K562 (cell line): ENCODE measurements at regions not wholly inside any gene's neighbourhood (a gene's known extent, or its start where the extent isn't known, plus 50 kb on each side); places are given as distances from the start of the nearest gene placed in this dataset.

Source experiments
- ATAC-seq: fragments of 200-7000 bp; cut with Tn5 transposase; 3 replicates; pipeline ENCODE4 v1.9.1; 2020; ENCODE audit warnings: moderate library complexity
- BruUV-seq: library from RNA; stranded (reverse); fragments of 400-500 nt; replicated peaks from 2 replicates; lab custom pipeline; 2021; lab: Mats Ljungman, UMichigan
- CTCF ChIA-PET: fragments of 300-600 bp; formaldehyde crosslinking; extraction: SDS; loops from one replicate; lab custom pipeline; 2021; ENCODE audit warnings: low intra/inter-chr PET ratio; lab: Yijun Ruan, JAX
- POLR2A ChIA-PET: fragments of 300-600, 350-650 bp; sonication (Branson Sonifier 250); formaldehyde crosslinking; extraction: SDS; loops from one replicate; lab custom pipeline; 2021; ENCODE audit warnings: antibody characterized with exemption, inconsistent platforms; lab: Yijun Ruan, JAX
- DNase-seq, 4 experiments: peaks; one replicate each; pipeline versions ENCODE4 v3.0.0 to v3.0.0-alpha.2; 2011 to 2018; ENCODE audit warnings: low spot score in 3 of 4, mixed read lengths in 3 of 4; ENCODE audit errors: extremely low read depth in 1 of 4
- FAIRE-seq: peaks from 2 replicates; lab custom pipeline; 2011; peaks lifted over from hg19 to GRCh38; lab: Jason Lieb, UNC
- H2AFZ ChIP-seq: 2 replicates; pipeline ENCODE4 v1.6.0; 2011; ENCODE audit warnings: low read depth, low read length, control low read depth, inconsistent platforms
- H3K27ac ChIP-seq: fragments of 200-600 bp; 3 replicates; pipeline ENCODE4 v1.8.0; 2011; ENCODE audit warnings: low read depth, mild to moderate bottlenecking, control low read depth, inconsistent platforms, low read length, moderate library complexity, mixed read lengths; ENCODE audit errors: extremely low read depth
- H3K27me3 ChIP-seq, 2 experiments: fragments of 300-600 bp in 1 of 2; 2 replicates in 1 of 2; 3 replicates in 1 of 2; pipeline versions ENCODE4 v1.6.0 to v1.8.0; 2011; ENCODE audit warnings: inconsistent platforms in 2 of 2, low read length in 2 of 2, mild to moderate bottlenecking in 1 of 2, mixed read lengths in 1 of 2, moderate library complexity in 1 of 2; ENCODE audit not compliant: control insufficient read depth in 2 of 2, insufficient read depth in 2 of 2
- H3K36me3 ChIP-seq: fragments of 300-600 bp; 3 replicates; pipeline ENCODE4 v1.8.0; 2011; ENCODE audit warnings: mild to moderate bottlenecking, low read length, inconsistent platforms; ENCODE audit not compliant: control insufficient read depth, insufficient read depth
- H3K4me1 ChIP-seq, 2 experiments: fragments of 200-600 bp in 1 of 2; replicated peaks in 1 of 2; 2 replicates in 1 of 2; 3 replicates in 1 of 2; pipeline versions ENCODE4 v1.5.1 to v1.8.0; 2011; ENCODE audit warnings: inconsistent platforms in 2 of 2, low read length in 2 of 2, mild to moderate bottlenecking in 1 of 2, mixed read lengths in 1 of 2, moderate library complexity in 1 of 2; ENCODE audit not compliant: control insufficient read depth in 2 of 2, insufficient read depth in 2 of 2
- H3K4me2 ChIP-seq: 2 replicates; pipeline ENCODE4 v1.6.1; 2011; ENCODE audit warnings: low read length, control low read depth, inconsistent platforms, mixed read lengths; ENCODE audit not compliant: insufficient read depth
- H3K4me3 ChIP-seq: fragments of 200-600 bp; sonication (generic), shearing (Covaris generic); 2 replicates; pipeline ENCODE4 v1.5.1; 2016; ENCODE audit warnings: control low read depth, inconsistent platforms
- H3K79me2 ChIP-seq: fragments of 200-600 bp; 3 replicates; pipeline ENCODE4 v1.8.0; 2011; ENCODE audit warnings: low read length, inconsistent platforms; ENCODE audit not compliant: control insufficient read depth, insufficient read depth
- H3K9ac ChIP-seq, 2 experiments: 2 replicates each; pipeline versions ENCODE4 v1.6.0 to v1.6.1; 2011; ENCODE audit warnings: low read depth in 2 of 2, low read length in 2 of 2, control low read depth in 1 of 2, inconsistent platforms in 1 of 2, mild to moderate bottlenecking in 1 of 2, mixed read lengths in 1 of 2; ENCODE audit not compliant: insufficient read depth in 1 of 2
- H3K9me1 ChIP-seq: one replicate; pipeline ENCODE4 v1.6.0; 2011; ENCODE audit warnings: inconsistent platforms, mild to moderate bottlenecking, low read length, moderate library complexity; ENCODE audit not compliant: control insufficient read depth, insufficient read depth
- H3K9me3 ChIP-seq: replicated peaks from 2 replicates; pipeline ENCODE4 v1.5.1; 2011; ENCODE audit warnings: low read depth, low read length, inconsistent platforms; ENCODE audit not compliant: control insufficient read depth, insufficient read depth
- H4K20me1 ChIP-seq: replicated peaks from 2 replicates; pipeline ENCODE4 v1.6.1; 2011; ENCODE audit warnings: low read length, inconsistent platforms, mixed read lengths; ENCODE audit not compliant: control insufficient read depth, insufficient read depth
- CBFB ChIP-seq: sonication (generic); formaldehyde crosslinking; IDR thresholded peaks from 2 replicates; pipeline ENCODE4 v1.4.0; 2020; ENCODE audit warnings: mild to moderate bottlenecking, missing genetic modification reagents
- CTBP1 ChIP-seq: fragments of 450-650 bp; IDR thresholded peaks from 2 replicates; pipeline ENCODE4 v1.6.1; 2016; ENCODE audit warnings: borderline replicate concordance
- ETV5 ChIP-seq: sonication (generic); formaldehyde crosslinking; IDR thresholded peaks from 2 replicates; pipeline ENCODE4 v1.4.0; 2020; ENCODE audit warnings: low read depth, mild to moderate bottlenecking, missing genetic modification reagents
- NCOR1 ChIP-seq: fragments of 450-650 bp; IDR thresholded peaks from 2 replicates; pipeline ENCODE4 v1.6.1; 2016; ENCODE audit warnings: mild to moderate bottlenecking, moderate library complexity
- ZNF395 ChIP-seq: fragments of 200-800 bp; sonication (Bioruptor generic); IDR thresholded peaks from 2 replicates; pipeline ENCODE4 v1.6.1; 2017; ENCODE audit warnings: missing genetic modification characterization, missing compliant biosample characterization
- WGBS: fragments of 100-300 bp; shearing (Covaris generic); methylation state at CpG from one replicate; pipeline ENCODE4 v1.1.6; 2016; ENCODE audit warnings: low coverage, mixed read lengths; ENCODE audit not compliant: insufficient coverage; ENCODE audit errors: missing lambda C conversion rate; 5-methylcytosine and 5-hydroxymethylcytosine counted together
- in situ Hi-C: fragments of 300-500 bp; cut with MboI; formaldehyde crosslinking; loops from 4 replicates; pipeline ENCODE4 v1.15.0; 2018; ENCODE audit warnings: inconsistent platforms, mixed read lengths
- intact Hi-C: fragments of 100-400 bp; cut with micrococcal nuclease; formaldehyde crosslinking; loops from 2 replicates; pipeline ENCODE4 v1.14.2; 2022
- TF ChIP-seq, protein P1 (sequence below): fragments of 200-600 bp; sonication (generic); IDR thresholded peaks from one replicate; pipeline ENCODE4 v1.6.1; 2012; ENCODE audit warnings: mild to moderate bottlenecking, low read depth, low read length, inconsistent platforms
- TF ChIP-seq, protein P2 (sequence below): fragments of 450-650 bp; IDR thresholded peaks from one replicate; pipeline ENCODE4 v1.6.1; 2018; ENCODE audit warnings: mild to moderate bottlenecking, moderate library complexity; ENCODE audit not compliant: partially characterized antibody

DNA sequence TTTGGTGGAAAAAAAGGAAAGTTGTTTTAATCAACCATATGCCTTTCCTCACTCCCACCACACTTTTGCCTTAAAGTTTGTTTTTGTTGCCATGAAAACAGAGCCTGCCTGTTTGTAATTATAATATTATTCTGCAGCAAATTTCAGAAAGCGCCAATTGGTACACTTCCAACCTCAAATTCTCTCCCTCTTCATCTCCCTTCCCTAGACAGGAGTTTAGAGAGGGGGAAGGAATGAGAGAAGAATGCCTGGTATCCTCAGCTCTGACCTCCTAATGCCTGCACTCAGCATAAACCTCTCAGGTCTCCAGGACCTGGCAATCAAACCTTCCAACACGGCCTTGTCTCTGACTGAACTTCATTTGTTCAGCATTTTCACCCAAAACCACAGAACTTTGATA is 138.4 kb upstream of the HCCS start:
- Histone ChIP-seq H3K4me2 (no peak overlapping the region), H3K27me3 (no peaks in the 10 kb centered on the region), H3K27ac (no peak overlapping the region), H2AFZ (no peak overlapping the region), H3K4me3 (no peak overlapping the region), H4K20me1 (no peaks in the 10 kb centered on the region), H3K36me3 (no peaks in the 10 kb centered on the region), H3K9me3 (no peaks in the 10 kb centered on the region), H3K9ac (no peak overlapping the region), H3K79me2 (no peaks in the 10 kb centered on the region), H3K9me1 (no peaks in the 10 kb centered on the region), H3K4me1 (no peaks in the 10 kb centered on the region)
- no TSS peak for BruUV-seq
- DNase-seq = no peak
- WGBS = 0% methylated on average over 1 of the region's 2 CpGs
- ChIA-PET POLR2A (no interaction called here), CTCF (no interaction called here)
- FAIRE-seq = no peak
- ATAC-seq = no peak
- in situ Hi-C loops (no loop called here), intact Hi-C loops (no loop called here)
- TF ChIP-seq, protein P1, sequence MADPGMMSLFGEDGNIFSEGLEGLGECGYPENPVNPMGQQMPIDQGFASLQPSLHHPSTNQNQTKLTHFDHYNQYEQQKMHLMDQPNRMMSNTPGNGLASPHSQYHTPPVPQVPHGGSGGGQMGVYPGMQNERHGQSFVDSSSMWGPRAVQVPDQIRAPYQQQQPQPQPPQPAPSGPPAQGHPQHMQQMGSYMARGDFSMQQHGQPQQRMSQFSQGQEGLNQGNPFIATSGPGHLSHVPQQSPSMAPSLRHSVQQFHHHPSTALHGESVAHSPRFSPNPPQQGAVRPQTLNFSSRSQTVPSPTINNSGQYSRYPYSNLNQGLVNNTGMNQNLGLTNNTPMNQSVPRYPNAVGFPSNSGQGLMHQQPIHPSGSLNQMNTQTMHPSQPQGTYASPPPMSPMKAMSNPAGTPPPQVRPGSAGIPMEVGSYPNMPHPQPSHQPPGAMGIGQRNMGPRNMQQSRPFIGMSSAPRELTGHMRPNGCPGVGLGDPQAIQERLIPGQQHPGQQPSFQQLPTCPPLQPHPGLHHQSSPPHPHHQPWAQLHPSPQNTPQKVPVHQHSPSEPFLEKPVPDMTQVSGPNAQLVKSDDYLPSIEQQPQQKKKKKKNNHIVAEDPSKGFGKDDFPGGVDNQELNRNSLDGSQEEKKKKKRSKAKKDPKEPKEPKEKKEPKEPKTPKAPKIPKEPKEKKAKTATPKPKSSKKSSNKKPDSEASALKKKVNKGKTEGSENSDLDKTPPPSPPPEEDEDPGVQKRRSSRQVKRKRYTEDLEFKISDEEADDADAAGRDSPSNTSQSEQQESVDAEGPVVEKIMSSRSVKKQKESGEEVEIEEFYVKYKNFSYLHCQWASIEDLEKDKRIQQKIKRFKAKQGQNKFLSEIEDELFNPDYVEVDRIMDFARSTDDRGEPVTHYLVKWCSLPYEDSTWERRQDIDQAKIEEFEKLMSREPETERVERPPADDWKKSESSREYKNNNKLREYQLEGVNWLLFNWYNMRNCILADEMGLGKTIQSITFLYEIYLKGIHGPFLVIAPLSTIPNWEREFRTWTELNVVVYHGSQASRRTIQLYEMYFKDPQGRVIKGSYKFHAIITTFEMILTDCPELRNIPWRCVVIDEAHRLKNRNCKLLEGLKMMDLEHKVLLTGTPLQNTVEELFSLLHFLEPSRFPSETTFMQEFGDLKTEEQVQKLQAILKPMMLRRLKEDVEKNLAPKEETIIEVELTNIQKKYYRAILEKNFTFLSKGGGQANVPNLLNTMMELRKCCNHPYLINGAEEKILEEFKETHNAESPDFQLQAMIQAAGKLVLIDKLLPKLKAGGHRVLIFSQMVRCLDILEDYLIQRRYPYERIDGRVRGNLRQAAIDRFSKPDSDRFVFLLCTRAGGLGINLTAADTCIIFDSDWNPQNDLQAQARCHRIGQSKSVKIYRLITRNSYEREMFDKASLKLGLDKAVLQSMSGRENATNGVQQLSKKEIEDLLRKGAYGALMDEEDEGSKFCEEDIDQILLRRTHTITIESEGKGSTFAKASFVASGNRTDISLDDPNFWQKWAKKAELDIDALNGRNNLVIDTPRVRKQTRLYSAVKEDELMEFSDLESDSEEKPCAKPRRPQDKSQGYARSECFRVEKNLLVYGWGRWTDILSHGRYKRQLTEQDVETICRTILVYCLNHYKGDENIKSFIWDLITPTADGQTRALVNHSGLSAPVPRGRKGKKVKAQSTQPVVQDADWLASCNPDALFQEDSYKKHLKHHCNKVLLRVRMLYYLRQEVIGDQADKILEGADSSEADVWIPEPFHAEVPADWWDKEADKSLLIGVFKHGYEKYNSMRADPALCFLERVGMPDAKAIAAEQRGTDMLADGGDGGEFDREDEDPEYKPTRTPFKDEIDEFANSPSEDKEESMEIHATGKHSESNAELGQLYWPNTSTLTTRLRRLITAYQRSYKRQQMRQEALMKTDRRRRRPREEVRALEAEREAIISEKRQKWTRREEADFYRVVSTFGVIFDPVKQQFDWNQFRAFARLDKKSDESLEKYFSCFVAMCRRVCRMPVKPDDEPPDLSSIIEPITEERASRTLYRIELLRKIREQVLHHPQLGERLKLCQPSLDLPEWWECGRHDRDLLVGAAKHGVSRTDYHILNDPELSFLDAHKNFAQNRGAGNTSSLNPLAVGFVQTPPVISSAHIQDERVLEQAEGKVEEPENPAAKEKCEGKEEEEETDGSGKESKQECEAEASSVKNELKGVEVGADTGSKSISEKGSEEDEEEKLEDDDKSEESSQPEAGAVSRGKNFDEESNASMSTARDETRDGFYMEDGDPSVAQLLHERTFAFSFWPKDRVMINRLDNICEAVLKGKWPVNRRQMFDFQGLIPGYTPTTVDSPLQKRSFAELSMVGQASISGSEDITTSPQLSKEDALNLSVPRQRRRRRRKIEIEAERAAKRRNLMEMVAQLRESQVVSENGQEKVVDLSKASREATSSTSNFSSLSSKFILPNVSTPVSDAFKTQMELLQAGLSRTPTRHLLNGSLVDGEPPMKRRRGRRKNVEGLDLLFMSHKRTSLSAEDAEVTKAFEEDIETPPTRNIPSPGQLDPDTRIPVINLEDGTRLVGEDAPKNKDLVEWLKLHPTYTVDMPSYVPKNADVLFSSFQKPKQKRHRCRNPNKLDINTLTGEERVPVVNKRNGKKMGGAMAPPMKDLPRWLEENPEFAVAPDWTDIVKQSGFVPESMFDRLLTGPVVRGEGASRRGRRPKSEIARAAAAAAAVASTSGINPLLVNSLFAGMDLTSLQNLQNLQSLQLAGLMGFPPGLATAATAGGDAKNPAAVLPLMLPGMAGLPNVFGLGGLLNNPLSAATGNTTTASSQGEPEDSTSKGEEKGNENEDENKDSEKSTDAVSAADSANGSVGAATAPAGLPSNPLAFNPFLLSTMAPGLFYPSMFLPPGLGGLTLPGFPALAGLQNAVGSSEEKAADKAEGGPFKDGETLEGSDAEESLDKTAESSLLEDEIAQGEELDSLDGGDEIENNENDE = no peak
- TF ChIP-seq CBFB (CRISPR knock-in tag) (no peak), ZNF395 (CRISPR knock-in tag) (no peak), ETV5 (CRISPR knock-in tag) (no peak), NCOR1 (no peak), CTBP1 (no peak)
- TF ChIP-seq, protein P2, sequence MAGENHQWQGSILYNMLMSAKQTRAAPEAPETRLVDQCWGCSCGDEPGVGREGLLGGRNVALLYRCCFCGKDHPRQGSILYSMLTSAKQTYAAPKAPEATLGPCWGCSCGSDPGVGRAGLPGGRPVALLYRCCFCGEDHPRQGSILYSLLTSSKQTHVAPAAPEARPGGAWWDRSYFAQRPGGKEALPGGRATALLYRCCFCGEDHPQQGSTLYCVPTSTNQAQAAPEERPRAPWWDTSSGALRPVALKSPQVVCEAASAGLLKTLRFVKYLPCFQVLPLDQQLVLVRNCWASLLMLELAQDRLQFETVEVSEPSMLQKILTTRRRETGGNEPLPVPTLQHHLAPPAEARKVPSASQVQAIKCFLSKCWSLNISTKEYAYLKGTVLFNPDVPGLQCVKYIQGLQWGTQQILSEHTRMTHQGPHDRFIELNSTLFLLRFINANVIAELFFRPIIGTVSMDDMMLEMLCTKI = no peak
